ENCODE measurements at regions not wholly inside any gene's neighbourhood (a gene's known extent, or its start where the extent isn't known, plus 50 kb on each side); places are given as distances from the start of the nearest gene placed in this dataset.
A peak's percentile ranks its signal among the peaks of the same experiment; 100 is the strongest.

- Histone ChIP-seq H3K4me1 (peaks cover 36% of the 10 kb centered on the region), H3K9me3 (replicated peaks) (no peaks in the 10 kb centered on the region), H3K4me3 (no peak overlapping the region), H3K36me3 (no peaks in the 10 kb centered on the region), H3K27me3 (ENCODE audit: low read depth) (no peaks in the 10 kb centered on the region), H3K27ac (replicated peaks) (peak overlapping the region; percentile 60)
- intact Hi-C loops (cut with micrococcal nuclease) = no loop called here
- no peak for TF ChIP-seq CTCF (IDR thresholded peaks at IDR 0.05; ENCODE audit: borderline replicate concordance)
- DNase-seq = no peak
Observed at GRCh38 chr5:72559866-72560766, 52.9 kb upstream of the ZNF366 start.

- Histone ChIP-seq H3K36me3 (no peaks in the 10 kb centered on the region), H3K4me1 (peaks cover 36% of the 10 kb centered on the region), H3K27me3 (ENCODE audit: low read depth) (no peaks in the 10 kb centered on the region), H3K4me3 (no peak overlapping the region), H3K9me3 (replicated peaks) (no peaks in the 10 kb centered on the region), H3K27ac (replicated peaks) (no peak overlapping the region)
- TF ChIP-seq CTCF (IDR thresholded peaks at IDR 0.05; ENCODE audit: borderline replicate concordance) = no peak
- no peak for DNase-seq
- intact Hi-C loops (cut with micrococcal nuclease) = no loop called here
Observed at GRCh38 chr5:72558383-72558782, 51.2 kb upstream of the ZNF366 start.

GRCh38 chr5:72558046-72558336, 50.8 kb upstream of the ZNF366 start:
- Histone ChIP-seq H3K4me3 (no peak overlapping the region), H3K36me3 (no peaks in the 10 kb centered on the region), H3K27ac (replicated peaks) (no peak overlapping the region), H3K9me3 (replicated peaks) (no peaks in the 10 kb centered on the region), H3K27me3 (ENCODE audit: low read depth) (no peaks in the 10 kb centered on the region), H3K4me1 (peaks cover 36% of the 10 kb centered on the region)
- TF ChIP-seq CTCF (IDR thresholded peaks at IDR 0.05; ENCODE audit: borderline replicate concordance) = no peak
- intact Hi-C loops (cut with micrococcal nuclease) = no loop called here
- no peak for DNase-seq

- no peaks in the 10 kb centered on the region for H3K27me3 ChIP-seq (ENCODE audit: low read depth)
- H3K36me3 ChIP-seq = no peaks in the 10 kb centered on the region
- H3K27ac ChIP-seq (replicated peaks) = peak overlapping the region; percentile 66
- H3K9me3 ChIP-seq (replicated peaks) = no peaks in the 10 kb centered on the region
- no peak for DNase-seq
- H3K4me1 ChIP-seq = peaks cover 38% of the 10 kb centered on the region
- peak overlapping the region; percentile 61 for H3K4me3 ChIP-seq
- intact Hi-C loops (cut with micrococcal nuclease) = no loop called here
- TF ChIP-seq CTCF (IDR thresholded peaks at IDR 0.05; ENCODE audit: borderline replicate concordance) = no peak
Observed at GRCh38 chr5:72557167-72558045, 50.2 kb upstream of the ZNF366 start.
